GM19455 (cell line): ENCODE measurements at regions not wholly inside any gene's neighbourhood (a gene's known extent, or its start where the extent isn't known, plus 50 kb on each side); places are given as distances from the start of the nearest gene placed in this dataset.

Experiments
- ATAC-seq: cut with Tn5 transposase; IDR thresholded peaks from one replicate; pipeline ENCODE4 v1.9.1; 2021; ENCODE audit not compliant: unreplicated experiment

DNA sequence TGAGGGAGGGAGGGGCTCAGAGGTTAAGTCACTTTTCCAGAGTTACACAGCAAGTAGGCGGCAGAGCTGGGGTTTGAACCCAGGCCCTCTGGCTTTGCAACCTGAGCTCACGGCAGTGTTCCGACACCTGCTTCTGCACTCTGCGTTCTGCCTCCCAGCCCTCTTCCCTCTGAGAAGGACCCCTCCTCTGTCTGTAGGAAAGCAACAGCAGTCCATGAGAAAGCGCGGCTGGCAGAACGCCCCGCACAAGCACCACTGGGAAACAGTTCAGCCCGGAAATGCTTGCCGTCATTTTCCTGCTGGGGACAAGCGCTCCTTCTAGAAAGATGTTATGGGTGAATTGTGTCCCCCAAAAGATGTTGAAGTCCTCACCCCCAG lies 241.1 kb downstream of the NPHP4 start:
- no peak for ATAC-seq

DNA sequence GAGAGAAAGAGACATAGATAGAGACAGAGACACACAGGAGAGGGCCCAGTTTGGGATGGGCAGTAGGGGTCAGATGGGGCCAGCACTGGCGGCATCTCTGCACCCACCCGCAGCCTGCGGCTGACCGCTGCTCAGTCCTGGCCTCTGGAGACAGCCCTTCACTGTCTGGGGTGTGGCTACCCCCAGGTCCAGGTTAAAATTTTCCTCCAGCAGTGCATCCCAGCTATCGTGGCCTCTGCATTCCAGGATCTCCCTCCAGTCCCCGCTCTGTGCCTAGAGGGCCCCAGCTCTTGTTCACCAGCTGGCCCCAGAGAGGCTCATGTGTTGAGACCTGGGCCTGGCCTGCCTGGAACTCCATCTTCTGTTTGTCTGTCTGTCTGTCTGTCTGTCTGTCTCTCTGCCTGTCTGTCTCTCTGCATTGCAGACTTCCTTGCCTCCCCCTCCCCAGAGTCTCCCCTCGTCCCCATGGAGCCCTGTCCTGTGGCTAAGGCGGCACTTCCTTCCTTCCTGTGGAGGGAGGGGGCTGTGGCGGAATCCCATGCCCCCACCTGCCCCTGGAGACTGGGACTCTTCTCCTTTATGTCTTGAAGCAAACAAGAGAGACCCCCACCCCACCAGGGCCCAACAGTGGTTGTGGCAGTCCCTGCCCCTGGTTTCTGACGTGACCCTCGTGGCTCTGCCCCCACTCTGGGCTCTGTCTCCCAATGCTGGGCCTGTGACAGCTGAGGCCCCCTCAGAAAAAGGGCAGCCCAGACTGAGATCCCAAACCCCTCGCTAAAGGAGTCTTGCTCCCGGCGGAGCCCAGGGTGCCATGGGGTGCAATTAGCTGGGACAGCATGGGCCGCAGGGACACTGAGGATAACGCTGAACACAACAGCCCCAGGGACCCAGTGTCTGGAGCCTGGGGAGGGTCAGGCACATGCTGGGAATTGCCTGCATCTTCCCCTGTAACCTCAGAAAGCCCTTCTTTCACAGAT lies 241.8 kb downstream of the NPHP4 start:
- no peak for ATAC-seq

DNA sequence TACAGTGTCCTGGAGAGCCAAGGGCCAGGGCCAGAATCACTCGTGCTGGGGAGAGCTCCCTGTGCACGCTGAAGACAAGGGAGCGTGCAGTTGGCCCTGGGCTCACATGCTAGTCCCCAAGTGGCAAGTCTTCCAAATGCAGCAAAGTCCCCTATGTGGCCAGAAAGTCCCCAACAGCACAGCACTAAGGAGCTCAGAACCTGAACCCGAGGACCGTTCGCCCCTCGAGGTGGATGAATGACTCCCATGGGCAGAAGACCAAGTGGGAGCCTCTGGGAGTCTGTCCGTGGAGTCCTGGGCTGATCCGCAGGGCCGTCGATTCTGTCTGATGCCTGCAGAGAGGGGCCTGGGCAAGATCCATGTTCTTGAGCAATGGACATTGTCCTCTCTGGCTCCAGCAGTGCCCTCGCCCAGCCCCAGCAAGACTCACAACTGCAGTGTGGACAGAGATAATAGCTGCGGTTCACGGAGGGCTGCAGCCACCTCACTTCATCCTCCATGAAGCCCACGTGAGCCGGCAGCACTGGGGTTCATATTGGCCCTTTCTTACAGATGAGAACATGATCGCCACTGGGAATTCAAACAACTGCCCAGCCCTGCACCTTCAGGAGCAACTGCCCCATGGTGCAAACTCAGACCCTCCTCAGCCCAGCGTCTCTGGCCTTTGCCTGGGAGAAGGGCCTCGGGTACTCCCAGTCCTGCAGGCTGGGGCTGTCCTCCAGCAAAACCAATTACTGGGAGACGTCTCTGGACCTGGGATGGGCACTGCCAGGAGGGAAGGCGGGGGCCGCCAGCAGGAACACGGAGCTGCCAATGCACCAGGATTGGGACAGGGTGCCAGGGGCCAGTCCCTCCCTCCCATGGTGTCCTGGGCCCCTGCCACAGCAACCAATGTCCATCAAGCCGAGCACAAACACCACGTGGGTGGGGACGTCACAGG lies 243.7 kb downstream of the NPHP4 start:
- no peak for ATAC-seq

DNA sequence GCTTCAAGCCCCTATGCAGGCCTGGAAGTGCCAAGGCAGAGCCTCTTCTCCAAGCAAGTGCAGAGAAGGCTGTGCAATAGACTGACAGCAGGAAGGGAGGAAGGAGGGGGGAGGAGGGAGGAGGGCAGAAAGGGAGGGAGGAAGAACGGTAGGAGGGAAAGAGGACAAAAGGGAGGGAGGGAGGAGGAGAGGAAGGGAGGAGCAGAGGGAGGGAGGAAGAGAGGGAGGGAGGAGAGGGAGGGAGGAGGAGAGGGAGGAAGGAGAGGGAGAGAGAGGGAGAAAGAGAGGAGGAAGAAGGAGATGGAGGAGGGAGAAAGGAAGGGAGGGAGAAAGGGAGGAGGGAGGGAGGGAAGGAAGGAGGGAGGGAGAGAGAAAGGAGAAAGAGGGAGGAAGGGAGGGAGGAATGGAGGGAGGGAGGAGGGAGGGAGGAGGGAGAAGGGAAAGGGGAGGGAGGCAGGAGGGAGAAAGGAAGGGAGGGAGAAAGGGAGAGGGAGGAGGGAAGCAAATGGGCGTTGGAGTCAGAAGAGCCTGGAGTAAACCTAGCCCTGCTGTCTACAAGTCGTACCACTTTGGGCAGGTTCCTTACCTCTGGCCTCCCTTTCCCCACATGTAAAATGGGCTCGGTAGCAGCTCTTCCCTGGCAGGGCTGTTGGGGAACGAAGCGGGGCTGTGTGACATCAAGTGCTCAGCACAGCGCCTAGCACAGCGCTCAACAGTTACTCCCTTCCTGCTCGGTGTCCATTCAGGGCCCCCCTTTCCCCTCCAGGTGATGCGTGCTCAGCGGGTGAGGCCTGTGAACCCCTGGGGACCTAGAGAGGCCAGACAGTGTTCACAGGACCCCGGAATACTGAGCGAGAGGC lies 244.6 kb downstream of the NPHP4 start:
- no peak for ATAC-seq

DNA sequence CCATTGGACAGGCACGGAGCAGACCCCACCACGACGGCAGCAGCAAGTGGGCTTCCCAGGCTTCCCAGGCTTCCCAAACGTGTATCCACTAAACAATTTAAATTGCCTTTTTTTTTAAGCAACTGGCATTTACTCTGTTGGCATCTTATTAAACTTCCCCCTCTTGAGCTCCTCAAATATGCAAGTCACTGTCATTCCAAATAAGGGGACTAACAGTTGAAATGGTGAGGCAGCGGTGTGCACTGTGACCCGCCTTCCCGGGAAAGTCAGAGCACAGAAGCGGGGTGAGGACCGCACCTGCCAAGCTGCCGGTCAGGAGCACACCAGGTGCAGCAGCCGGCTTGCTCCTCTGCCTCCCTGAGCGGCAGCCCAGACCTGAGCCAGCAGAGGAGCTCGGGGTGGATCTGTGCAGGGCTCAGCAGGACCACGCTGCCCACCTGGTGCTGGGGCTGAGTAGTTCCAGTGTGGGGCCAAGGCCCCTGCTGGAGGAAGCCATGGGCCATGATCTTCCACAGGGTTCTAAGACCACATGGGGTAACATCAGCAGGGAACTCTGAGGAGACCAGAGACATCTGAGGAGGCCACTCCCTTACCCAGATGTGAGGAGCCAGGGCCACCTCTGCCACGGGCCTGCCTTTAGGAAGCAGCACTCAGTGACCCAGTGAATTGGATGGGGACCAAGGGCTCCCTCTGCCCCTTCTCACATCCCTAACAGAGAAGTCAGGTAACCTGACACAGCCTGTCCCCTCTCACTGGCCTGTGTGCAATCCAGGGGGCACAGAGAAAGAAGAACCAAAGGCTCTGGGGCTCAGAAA lies 245.4 kb downstream of the NPHP4 start:
- no peak for ATAC-seq

- ATAC-seq = peak; percentile 64
Measured at GRCh38 chr1:5745800-5746610, 246.2 kb downstream of the NPHP4 start.

DNA sequence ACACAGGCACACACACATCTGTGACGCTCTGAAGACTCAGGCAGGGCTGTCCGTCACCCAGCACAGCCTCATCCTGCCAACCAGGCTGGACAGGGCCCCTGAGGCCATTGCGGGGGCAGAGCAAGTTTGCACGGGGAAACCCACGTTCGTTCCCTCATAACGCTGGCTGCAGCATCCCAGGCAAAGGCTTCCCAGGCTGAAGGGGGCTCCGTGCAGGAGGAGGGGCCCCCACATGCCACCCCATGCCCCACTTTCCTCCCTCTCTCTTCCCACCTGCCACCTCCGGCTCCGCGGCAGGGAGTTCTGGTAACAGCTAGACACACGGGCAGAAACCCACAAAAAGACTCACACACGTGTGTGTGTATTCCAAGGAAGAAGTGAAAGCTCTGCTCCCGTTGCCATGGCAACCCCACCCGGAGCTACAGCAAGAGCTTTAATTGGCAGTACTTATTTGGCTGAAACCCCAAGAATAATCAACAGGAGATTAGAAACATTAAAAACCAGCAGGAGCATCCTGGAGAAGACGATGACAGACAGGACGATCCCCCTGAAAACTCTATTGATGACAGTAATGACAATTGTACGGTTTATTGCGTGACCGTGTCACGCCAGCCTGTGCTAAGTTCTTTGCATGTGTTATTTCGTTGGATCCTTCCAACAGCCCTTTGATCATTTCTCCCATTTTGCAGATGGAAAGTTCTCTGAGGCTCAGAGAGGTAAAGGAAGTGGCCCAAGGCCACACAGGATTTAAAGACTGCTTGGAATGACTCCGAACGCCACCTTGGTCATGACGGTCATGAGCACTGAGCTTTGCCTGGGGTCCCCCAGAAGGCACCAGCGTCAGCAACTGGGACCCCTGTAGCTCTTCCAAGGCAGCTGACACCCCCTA lies 247.1 kb downstream of the NPHP4 start:
- no peak for ATAC-seq

GRCh38 chr1:5744341-5744740 lies 247.9 kb downstream of the NPHP4 start:
- no peak for ATAC-seq

DNA sequence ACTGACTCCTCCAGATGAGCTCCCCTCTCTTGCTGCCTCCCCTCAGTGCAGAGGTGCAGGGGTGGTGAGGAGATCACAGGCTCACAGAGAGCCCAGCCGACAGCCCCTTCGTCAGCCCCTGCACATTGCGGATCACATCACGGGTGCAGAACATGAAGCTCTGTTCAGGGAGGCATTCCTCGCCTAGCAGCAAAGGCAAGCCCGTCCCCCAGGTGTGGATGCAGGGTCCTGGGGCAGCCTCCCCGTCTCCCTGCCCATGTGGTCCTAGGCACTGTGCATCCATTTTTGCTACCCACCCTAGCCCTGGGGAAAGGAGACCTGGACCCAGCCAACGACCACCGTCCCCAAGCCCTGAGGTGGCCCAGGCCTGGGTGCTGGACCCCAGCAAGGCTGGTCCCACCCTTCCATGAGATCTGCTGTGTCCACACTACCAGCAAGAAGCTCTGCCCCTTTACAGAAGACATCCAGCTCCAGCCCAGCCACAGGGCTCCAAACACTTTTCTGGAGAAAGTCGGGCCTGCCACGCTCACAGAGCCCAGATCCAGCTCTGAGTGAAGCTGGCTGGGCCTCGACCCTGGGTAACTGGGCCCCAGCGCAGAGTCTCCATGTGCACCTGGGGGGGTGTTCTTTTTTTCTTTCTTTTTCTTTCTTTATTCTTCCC lies 248.7 kb downstream of the NPHP4 start:
- no peak for ATAC-seq

- no peak for ATAC-seq
Measured at GRCh38 chr1:5742801-5743200, 249.4 kb downstream of the NPHP4 start.

DNA sequence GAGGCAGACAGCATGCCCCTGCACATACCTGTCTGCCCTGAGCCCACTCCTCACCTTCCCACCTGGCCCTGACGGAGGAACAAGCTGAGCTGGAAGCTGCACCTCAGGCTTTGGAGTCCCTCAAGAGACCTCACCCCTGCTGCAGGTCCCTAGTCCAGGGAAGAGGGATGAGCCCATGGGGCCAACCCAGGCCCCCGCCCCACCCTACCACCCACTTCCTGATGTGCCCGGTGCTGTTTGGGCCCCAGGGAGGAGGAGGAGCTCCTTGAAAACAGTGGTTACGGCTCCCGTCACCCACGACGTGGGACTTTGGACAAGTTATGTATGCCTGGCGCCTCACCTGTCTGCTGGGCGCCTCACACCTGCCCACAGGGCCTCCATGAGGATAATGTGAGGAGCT lies 250.2 kb downstream of the NPHP4 start:
- no peak for ATAC-seq

- no peak for ATAC-seq
Measured at GRCh38 chr1:5740865-5741860, 251.1 kb downstream of the NPHP4 start.

DNA sequence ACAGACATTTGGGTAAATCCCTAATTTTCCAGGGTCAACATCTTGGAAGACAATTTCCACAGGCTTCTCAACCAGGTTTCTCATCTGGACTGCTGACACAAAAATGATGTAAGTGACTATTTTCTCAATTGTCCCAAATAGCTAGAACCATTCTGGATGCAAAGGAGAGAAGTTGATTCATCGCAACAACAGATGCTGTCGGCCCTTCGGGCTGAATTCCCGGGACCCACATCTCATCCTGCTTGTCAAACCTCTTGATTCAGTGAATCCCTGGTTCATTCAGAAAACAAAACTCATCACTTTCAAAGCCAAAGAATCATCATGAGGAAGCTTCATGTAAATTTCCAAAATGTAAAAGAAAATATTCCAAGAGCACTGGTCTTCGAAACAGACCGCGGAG lies 251.8 kb downstream of the NPHP4 start:
- no peak for ATAC-seq

- no peak for ATAC-seq
Measured at GRCh38 chr1:5739561-5740078, 252.6 kb downstream of the NPHP4 start.

DNA sequence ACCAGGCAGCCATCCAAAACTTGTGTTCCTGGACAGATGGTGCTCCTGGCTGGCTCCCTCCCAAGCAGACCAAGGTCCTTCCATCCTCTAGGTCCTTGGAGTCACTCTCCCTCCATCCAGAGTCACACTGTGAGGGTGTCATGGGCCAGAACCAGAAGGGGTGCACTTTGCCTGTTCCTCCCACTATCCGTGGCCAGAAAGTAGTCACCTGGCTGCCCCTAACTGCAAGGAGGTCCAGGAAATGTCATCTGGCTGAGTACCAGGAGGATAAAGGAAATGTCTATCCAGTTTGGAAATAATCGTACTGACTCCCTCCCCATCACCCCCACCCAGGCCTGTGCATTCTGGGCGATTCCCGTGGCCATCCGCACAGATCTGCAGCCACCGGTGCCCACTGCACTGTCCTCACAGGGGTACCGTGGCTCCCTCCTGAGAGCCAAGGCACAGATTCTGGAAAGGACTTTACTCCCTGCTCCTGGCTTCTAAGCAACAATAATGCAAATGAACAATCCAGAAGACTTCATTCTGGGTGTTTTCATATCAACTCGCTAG lies 253.2 kb downstream of the NPHP4 start:
- ATAC-seq = no peak

DNA sequence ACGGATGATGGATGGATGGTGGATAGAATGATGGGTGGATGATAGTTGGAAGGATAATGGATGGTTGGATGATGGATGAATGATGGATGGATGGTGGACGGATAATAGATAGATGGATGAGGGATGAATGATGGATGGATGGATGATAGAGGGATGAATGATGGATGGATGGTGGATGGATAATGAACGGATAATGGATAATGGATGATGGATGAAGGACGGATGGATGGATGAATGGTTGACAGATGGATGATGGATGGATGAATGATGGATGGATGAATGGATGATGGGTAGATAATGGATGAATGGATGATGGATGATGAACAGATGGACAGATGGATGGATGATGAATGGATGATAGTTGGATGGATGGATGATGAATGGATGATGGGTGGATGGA lies 255.1 kb downstream of the NPHP4 start:
- no peak for ATAC-seq
